ENCODE measurements at regions not wholly inside any gene's neighbourhood (a gene's known extent, or its start where the extent isn't known, plus 50 kb on each side); places are given as distances from the start of the nearest gene placed in this dataset.
"Not testable (repeated sequence)": the region's sequence is repeated elsewhere in the genome, so short reads cannot be mapped to it uniquely, and the experiment has no call there.

GRCh38 chr20:40276301-40276700, 412.7 kb downstream of the MAFB start:
- DNase-seq (ENCODE audit: low spot score) (no peak), ATAC-seq (ENCODE audit: low FRiP score) (no peak)

GRCh38 chr20:40275738-40276137, 413.3 kb downstream of the MAFB start:
- ATAC-seq (ENCODE audit: low FRiP score) (no peak), DNase-seq (ENCODE audit: low spot score) (no peak)
- no peak for TF ChIP-seq CTCF (IDR thresholded peaks at IDR 0.05)

More at GRCh38 chr20:40276301-40276700, 412.7 kb downstream of the MAFB start:
- TF ChIP-seq CTCF (IDR thresholded peaks at IDR 0.05) = no peak

- no peak for TF ChIP-seq CTCF (IDR thresholded peaks at IDR 0.05)
- no peak for DNase-seq (ENCODE audit: low spot score)
Measured at GRCh38 chr20:40274912-40275533, 414.0 kb downstream of the MAFB start.

GRCh38 chr20:40269274-40269673, 419.8 kb downstream of the MAFB start:
- DNase-seq (ENCODE audit: low spot score); ATAC-seq (ENCODE audit: low FRiP score): not testable (repeated sequence)

More at GRCh38 chr20:40274912-40275533, 414.0 kb downstream of the MAFB start:
- ATAC-seq (ENCODE audit: low FRiP score) = no peak

- TF ChIP-seq CTCF (IDR thresholded peaks at IDR 0.05) = no peak
- ATAC-seq (ENCODE audit: low FRiP score) (no peak), DNase-seq (ENCODE audit: low spot score) (no peak)
Measured at GRCh38 chr20:40268321-40269075, 420.5 kb downstream of the MAFB start.

GRCh38 chr20:40265825-40266533, 423.1 kb downstream of the MAFB start:
- TF ChIP-seq CTCF (IDR thresholded peaks at IDR 0.05) = no peak
- DNase-seq (ENCODE audit: low spot score) = no peak

GRCh38 chr20:40262219-40262618, 426.8 kb downstream of the MAFB start:
- no peak for TF ChIP-seq CTCF (IDR thresholded peaks at IDR 0.05)
- ATAC-seq (ENCODE audit: low FRiP score) (no peak), DNase-seq (ENCODE audit: low spot score) (no peak)

More at GRCh38 chr20:40265825-40266533, 423.1 kb downstream of the MAFB start:
- no peak for ATAC-seq (ENCODE audit: low FRiP score)

Data from omental fat pad (tissue), 3 donors.